ENCODE measurements at regions not wholly inside any gene's neighbourhood (a gene's known extent, or its start where the extent isn't known, plus 50 kb on each side); places are given as distances from the start of the nearest gene placed in this dataset.

- H3K4me3 Mint-ChIP-seq, result no peak overlapping the region
- H3K27me3 ChIP-seq (ENCODE audit: insufficient read depth, low read length), result no peaks in the 10 kb centered on the region
- H3K27ac Mint-ChIP-seq, result no peak overlapping the region
These were observed 229.1 kb downstream of the VEGFC start for GRCh38 chr4:176563591-176563990.

More at GRCh38 chr4:176563591-176563990, 229.1 kb downstream of the VEGFC start:
- Mint-ChIP-seq H3K27me3 (ENCODE audit: low read depth) (no peaks in the 10 kb centered on the region), H3K36me3 (ENCODE audit: insufficient read depth in 1 of 3, low read depth in 3 of 3) (no peaks in the 10 kb centered on the region), H3K4me1 (no peaks in the 10 kb centered on the region), H3K9me3 (no peaks in the 10 kb centered on the region)
- no peak overlapping the region for H3K4me2 ChIP-seq (ENCODE audit: insufficient read depth, insufficient read length, low read length)
- WGBS (ENCODE audit: extremely low coverage, insufficient read length, low lambda C conversion rate), result no CpG with 5 or more reads among the region's 4 CpGs
- no peak overlapping the region for H4K8ac ChIP-seq (replicated peaks; ENCODE audit: insufficient read length, low read depth, low read length)
- H3K18ac ChIP-seq (ENCODE audit: insufficient read length, low read depth, low read length), result no peak overlapping the region
- no peaks in the 10 kb centered on the region for H3K9me3 ChIP-seq (ENCODE audit: control insufficient read depth, low read depth, low read length)
- no peaks in the 10 kb centered on the region for H3K79me2 ChIP-seq (ENCODE audit: insufficient read depth, low read length)
- H3K23ac ChIP-seq (ENCODE audit: insufficient read length, low read depth, low read length), result no peak overlapping the region
- H4K91ac ChIP-seq (ENCODE audit: insufficient read length, low read depth, low read length), result no peak overlapping the region
- TF ChIP-seq CTCF (conservative IDR thresholded peaks at IDR 0.05), result no peak
- H2BK5ac ChIP-seq (ENCODE audit: insufficient read length, low read length), result no peak overlapping the region
- H2BK15ac ChIP-seq (ENCODE audit: low read depth, low read length), result no peak overlapping the region
- H3K79me1 ChIP-seq (ENCODE audit: insufficient read depth, low read depth, low read length, poor library complexity, severe bottlenecking), result no peaks in the 10 kb centered on the region
- no peak overlapping the region for H2BK120ac ChIP-seq (ENCODE audit: low read depth, low read length, poor library complexity, severe bottlenecking)
- no peak overlapping the region for H4K5ac ChIP-seq (ENCODE audit: insufficient read length, low read depth, low read length)
- no peaks in the 10 kb centered on the region for H4K20me1 ChIP-seq (ENCODE audit: control insufficient read depth, insufficient read depth, insufficient read length)
- H2AFZ ChIP-seq (ENCODE audit: low read length), result no peak overlapping the region
- H2BK20ac ChIP-seq (ENCODE audit: low read depth, low read length, poor library complexity, severe bottlenecking), result no peak overlapping the region
- no peak overlapping the region for H2AK5ac ChIP-seq (ENCODE audit: insufficient read length, low read length)
- no peak overlapping the region for H3T11ph ChIP-seq (ENCODE audit: low read length)
- no peaks in the 10 kb centered on the region for H3K23me2 ChIP-seq (ENCODE audit: insufficient read length, low read depth, low read length, poor library complexity, severe bottlenecking)
- no peak overlapping the region for H3K14ac ChIP-seq (ENCODE audit: insufficient read depth, low read length)
- no peak overlapping the region for H3K9ac ChIP-seq (ENCODE audit: extremely low read depth, insufficient read length, low read length)
- no peaks in the 10 kb centered on the region for H3K4me1 ChIP-seq (ENCODE audit: insufficient read depth, low read length)
- H2BK12ac ChIP-seq (ENCODE audit: insufficient read length, low read depth, low read length), result no peak overlapping the region
- no peak overlapping the region for H3K56ac ChIP-seq (ENCODE audit: insufficient read length, low read depth, low read length)
- DNase-seq, result no peak
- no peak overlapping the region for H3K27ac ChIP-seq (ENCODE audit: insufficient read length, low read depth, low read length)
- no peak overlapping the region for H3K4ac ChIP-seq (ENCODE audit: low read depth, low read length)
